ENCODE measurements at regions not wholly inside any gene's neighbourhood (a gene's known extent, or its start where the extent isn't known, plus 50 kb on each side); places are given as distances from the start of the nearest gene placed in this dataset.

- no peaks in the 10 kb centered on the region for H3K4me1 Mint-ChIP-seq (ENCODE audit: low read depth)
- H3K27me3 Mint-ChIP-seq (ENCODE audit: low read depth): peaks cover 10% of the 10 kb centered on the region
- H3K27ac Mint-ChIP-seq (ENCODE audit: unreplicated experiment): no peak overlapping the region
- TF ChIP-seq CTCF (IDR thresholded peaks at IDR 0.05): no peak
- no peak overlapping the region for H3K4me3 Mint-ChIP-seq (ENCODE audit: unreplicated experiment)
- H3K9me3 Mint-ChIP-seq (ENCODE audit: low read depth): no peaks in the 10 kb centered on the region
- no peak for DNase-seq (ENCODE audit: low spot score)
- no peaks in the 10 kb centered on the region for H3K36me3 Mint-ChIP-seq (ENCODE audit: low read depth)
Observed at GRCh38 chr20:60785301-60785700, 466.8 kb upstream of the CDH4 start.

- TF ChIP-seq CTCF (IDR thresholded peaks at IDR 0.05): no peak
- no peak overlapping the region for H3K4me3 Mint-ChIP-seq (ENCODE audit: unreplicated experiment)
- H3K27me3 Mint-ChIP-seq (ENCODE audit: low read depth): peaks cover 10% of the 10 kb centered on the region
- no peaks in the 10 kb centered on the region for H3K4me1 Mint-ChIP-seq (ENCODE audit: low read depth)
- no peaks in the 10 kb centered on the region for H3K36me3 Mint-ChIP-seq (ENCODE audit: low read depth)
- DNase-seq (ENCODE audit: low spot score): no peak
- H3K27ac Mint-ChIP-seq (ENCODE audit: unreplicated experiment): no peak overlapping the region
- no peaks in the 10 kb centered on the region for H3K9me3 Mint-ChIP-seq (ENCODE audit: low read depth)
Observed at GRCh38 chr20:60785785-60786184, 466.3 kb upstream of the CDH4 start.

GRCh38 chr20:60786686-60787217, 465.3 kb upstream of the CDH4 start:
- TF ChIP-seq CTCF (IDR thresholded peaks at IDR 0.05): no peak
- no peak overlapping the region for H3K27ac Mint-ChIP-seq (ENCODE audit: unreplicated experiment)
- no peak overlapping the region for H3K4me3 Mint-ChIP-seq (ENCODE audit: unreplicated experiment)

GRCh38 chr20:60787276-60787675, 464.8 kb upstream of the CDH4 start:
- H3K4me3 Mint-ChIP-seq (ENCODE audit: unreplicated experiment): no peak overlapping the region
- no peak overlapping the region for H3K27ac Mint-ChIP-seq (ENCODE audit: unreplicated experiment)
- H3K27me3 Mint-ChIP-seq (ENCODE audit: low read depth): peaks cover 10% of the 10 kb centered on the region
- no peak for DNase-seq (ENCODE audit: low spot score)
- no peaks in the 10 kb centered on the region for H3K4me1 Mint-ChIP-seq (ENCODE audit: low read depth)
- TF ChIP-seq CTCF (IDR thresholded peaks at IDR 0.05): no peak
- H3K9me3 Mint-ChIP-seq (ENCODE audit: low read depth): no peaks in the 10 kb centered on the region
- H3K36me3 Mint-ChIP-seq (ENCODE audit: low read depth): no peaks in the 10 kb centered on the region

More at GRCh38 chr20:60786686-60787217, 465.3 kb upstream of the CDH4 start:
- no peaks in the 10 kb centered on the region for H3K9me3 Mint-ChIP-seq (ENCODE audit: low read depth)
- peaks cover 10% of the 10 kb centered on the region for H3K27me3 Mint-ChIP-seq (ENCODE audit: low read depth)
- no peaks in the 10 kb centered on the region for H3K4me1 Mint-ChIP-seq (ENCODE audit: low read depth)
- no peaks in the 10 kb centered on the region for H3K36me3 Mint-ChIP-seq (ENCODE audit: low read depth)
- no peak for DNase-seq (ENCODE audit: low spot score)

GRCh38 chr20:60788070-60788469, 464.0 kb upstream of the CDH4 start:
- Mint-ChIP-seq H3K4me1 (ENCODE audit: low read depth) (no peaks in the 10 kb centered on the region), H3K4me3 (ENCODE audit: unreplicated experiment) (no peak overlapping the region)

More at GRCh38 chr20:60788070-60788469, 464.0 kb upstream of the CDH4 start:
- no peaks in the 10 kb centered on the region for H3K9me3 Mint-ChIP-seq (ENCODE audit: low read depth)
- DNase-seq (ENCODE audit: low spot score): no peak
- H3K27ac Mint-ChIP-seq (ENCODE audit: unreplicated experiment): no peak overlapping the region
- no peak for TF ChIP-seq CTCF (IDR thresholded peaks at IDR 0.05)
- H3K27me3 Mint-ChIP-seq (ENCODE audit: low read depth): peaks cover 10% of the 10 kb centered on the region
- no peaks in the 10 kb centered on the region for H3K36me3 Mint-ChIP-seq (ENCODE audit: low read depth)
